ENCODE measurements at regions not wholly inside any gene's neighbourhood (a gene's known extent, or its start where the extent isn't known, plus 50 kb on each side); places are given as distances from the start of the nearest gene placed in this dataset.

GRCh38 chrX:125404667-125405160, 85.0 kb downstream of the TEX13C start:
- TF ChIP-seq CTCF (IDR thresholded peaks at IDR 0.05 in 8 of 11, conservative IDR thresholded peaks at IDR 0.05 in 3 of 11) (no peak), POLR2A (IDR thresholded peaks at IDR 0.05) (no peak), POLR2AphosphoS5 (IDR thresholded peaks at IDR 0.05) (no peak)

Data from spleen (tissue), 7 donors.